ENCODE measurements at regions not wholly inside any gene's neighbourhood (a gene's known extent, or its start where the extent isn't known, plus 50 kb on each side); places are given as distances from the start of the nearest gene placed in this dataset.
"Not testable (repeated sequence)": the region's sequence is repeated elsewhere in the genome, so short reads cannot be mapped to it uniquely, and the experiment has no call there.

DNA sequence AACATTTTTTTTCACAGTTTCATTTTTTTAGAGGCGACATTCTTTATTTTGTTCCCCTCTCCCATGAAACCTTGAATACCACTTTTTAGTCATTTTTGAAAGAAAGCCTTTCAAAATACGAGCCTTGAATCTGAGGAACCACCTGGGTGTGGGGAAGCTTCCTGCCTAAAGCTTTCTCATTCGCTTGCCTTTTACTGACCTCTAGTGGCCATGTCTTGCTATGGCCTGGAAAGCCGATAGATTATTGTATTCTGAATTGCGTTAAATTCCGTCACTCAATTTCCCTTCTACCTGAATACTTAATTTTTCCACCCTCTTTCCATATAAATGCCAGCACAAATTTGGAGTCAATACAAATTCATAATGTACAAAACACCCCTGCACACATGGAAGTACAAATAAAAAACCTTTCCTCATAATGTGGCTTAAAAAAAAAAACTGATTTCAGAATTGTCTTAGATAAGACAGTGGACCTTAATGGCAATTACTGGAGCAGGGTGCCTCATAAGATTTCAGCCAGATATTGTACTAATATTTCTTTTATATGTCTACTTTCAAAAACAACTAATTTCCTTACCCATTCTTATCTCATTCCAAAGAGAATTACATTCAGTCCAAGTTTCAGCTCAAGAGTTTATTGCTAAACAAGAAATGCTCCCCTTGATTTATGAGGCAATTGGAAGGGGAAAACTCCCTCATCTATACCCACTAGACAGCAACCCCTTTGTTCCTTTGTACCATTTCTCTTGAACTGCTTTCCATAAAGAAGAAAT lies 217.9 kb downstream of the CENPC start:
- Histone ChIP-seq H3K27me3 (ENCODE audit: insufficient read depth, low read length) (no peaks in the 10 kb centered on the region), H3K4me2 (ENCODE audit: low read length) (peak overlapping the region; percentile 33), H3K36me3 (ENCODE audit: insufficient read depth, low read length) (no peaks in the 10 kb centered on the region), H2AFZ (ENCODE audit: low read depth, low read length) (peak overlapping the region; percentile 16), H4K20me1 (ENCODE audit: insufficient read depth, low read length) (no peaks in the 10 kb centered on the region), H3K27ac (ENCODE audit: low read depth, low read length) (no peak overlapping the region), H3K4me1 (ENCODE audit: insufficient read depth, low read length) (no peaks in the 10 kb centered on the region), H3K9me3 (ENCODE audit: insufficient read depth, low read depth, low read length) (no peaks in the 10 kb centered on the region), H3K4me3 (ENCODE audit: insufficient read depth, low read depth, low read length) (no peak overlapping the region), H3K9ac (ENCODE audit: low read length) (no peak overlapping the region), H3K79me2 (ENCODE audit: insufficient read depth, low read length) (no peaks in the 10 kb centered on the region)
- no peaks in the 10 kb centered on the region for H3K4me1 Mint-ChIP-seq (ENCODE audit: low read depth, unreplicated experiment)
- no peak for TF ChIP-seq EZH2 (IDR thresholded peaks at IDR 0.05; ENCODE audit: insufficient read depth, low read length)
- TF ChIP-seq, protein P1, sequence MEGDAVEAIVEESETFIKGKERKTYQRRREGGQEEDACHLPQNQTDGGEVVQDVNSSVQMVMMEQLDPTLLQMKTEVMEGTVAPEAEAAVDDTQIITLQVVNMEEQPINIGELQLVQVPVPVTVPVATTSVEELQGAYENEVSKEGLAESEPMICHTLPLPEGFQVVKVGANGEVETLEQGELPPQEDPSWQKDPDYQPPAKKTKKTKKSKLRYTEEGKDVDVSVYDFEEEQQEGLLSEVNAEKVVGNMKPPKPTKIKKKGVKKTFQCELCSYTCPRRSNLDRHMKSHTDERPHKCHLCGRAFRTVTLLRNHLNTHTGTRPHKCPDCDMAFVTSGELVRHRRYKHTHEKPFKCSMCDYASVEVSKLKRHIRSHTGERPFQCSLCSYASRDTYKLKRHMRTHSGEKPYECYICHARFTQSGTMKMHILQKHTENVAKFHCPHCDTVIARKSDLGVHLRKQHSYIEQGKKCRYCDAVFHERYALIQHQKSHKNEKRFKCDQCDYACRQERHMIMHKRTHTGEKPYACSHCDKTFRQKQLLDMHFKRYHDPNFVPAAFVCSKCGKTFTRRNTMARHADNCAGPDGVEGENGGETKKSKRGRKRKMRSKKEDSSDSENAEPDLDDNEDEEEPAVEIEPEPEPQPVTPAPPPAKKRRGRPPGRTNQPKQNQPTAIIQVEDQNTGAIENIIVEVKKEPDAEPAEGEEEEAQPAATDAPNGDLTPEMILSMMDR (IDR thresholded peaks at IDR 0.05; ENCODE audit: insufficient read depth, low read depth, low read length) = peak; percentile 99
- H3K9me3 Mint-ChIP-seq (ENCODE audit: unreplicated experiment) = peaks cover 5% of the 10 kb centered on the region
- no peak for FAIRE-seq
- H3K4me3 Mint-ChIP-seq (ENCODE audit: unreplicated experiment) = no peak overlapping the region
- peak; percentile 16 for DNase-seq (ENCODE audit: low read depth)
- H3K36me3 Mint-ChIP-seq (ENCODE audit: low read depth, unreplicated experiment) = no peaks in the 10 kb centered on the region
- H3K27me3 Mint-ChIP-seq (ENCODE audit: low read depth, unreplicated experiment) = peaks cover 2% of the 10 kb centered on the region
- H3K27ac Mint-ChIP-seq (ENCODE audit: unreplicated experiment) = no peak overlapping the region

DNA sequence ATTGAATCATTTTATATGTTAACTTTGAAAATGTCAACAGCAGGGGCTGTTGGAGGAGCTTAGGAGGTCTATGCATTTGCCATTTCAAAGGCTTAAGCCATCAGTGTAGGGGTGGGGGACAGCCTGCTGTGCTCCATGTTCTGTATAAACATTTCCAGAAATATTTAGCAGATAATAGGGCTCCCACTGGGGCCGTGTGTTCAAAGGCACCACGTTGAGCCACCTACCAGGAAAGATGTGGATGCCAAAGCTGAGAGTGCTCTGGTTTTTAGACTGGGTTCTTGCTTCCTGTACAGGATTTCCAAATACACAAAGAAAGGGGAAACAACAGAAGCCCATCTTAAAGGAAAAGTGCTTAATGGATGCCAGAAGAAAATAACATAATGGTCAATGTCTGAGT lies 219.5 kb downstream of the CENPC start:
- peaks cover 6% of the 10 kb centered on the region for H3K9me3 Mint-ChIP-seq (ENCODE audit: unreplicated experiment)
- no peak overlapping the region for H3K4me3 Mint-ChIP-seq (ENCODE audit: unreplicated experiment)
- H3K36me3 Mint-ChIP-seq (ENCODE audit: low read depth, unreplicated experiment) = no peaks in the 10 kb centered on the region
- H3K4me2 ChIP-seq (ENCODE audit: low read length) = no peak overlapping the region
- no peaks in the 10 kb centered on the region for H3K9me3 ChIP-seq (ENCODE audit: insufficient read depth, low read depth, low read length)
- H3K79me2 ChIP-seq (ENCODE audit: insufficient read depth, low read length) = no peaks in the 10 kb centered on the region
- TF ChIP-seq EZH2 (IDR thresholded peaks at IDR 0.05; ENCODE audit: insufficient read depth, low read length) = no peak
- TF ChIP-seq, protein P1 (IDR thresholded peaks at IDR 0.05; ENCODE audit: insufficient read depth, low read depth, low read length) = no peak
- H3K27me3 Mint-ChIP-seq (ENCODE audit: low read depth, unreplicated experiment) = peaks cover 2% of the 10 kb centered on the region
- H3K27ac Mint-ChIP-seq (ENCODE audit: unreplicated experiment) = no peak overlapping the region
- H4K20me1 ChIP-seq (ENCODE audit: insufficient read depth, low read length) = no peaks in the 10 kb centered on the region
- peaks cover under 1% of the 10 kb centered on the region for H3K4me1 Mint-ChIP-seq (ENCODE audit: low read depth, unreplicated experiment)
- DNase-seq (ENCODE audit: low read depth) (no peak), FAIRE-seq (no peak)
- no peak overlapping the region for H3K9ac ChIP-seq (ENCODE audit: low read length)
- H3K27me3 ChIP-seq (ENCODE audit: insufficient read depth, low read length) = no peaks in the 10 kb centered on the region
- H3K4me1 ChIP-seq (ENCODE audit: insufficient read depth, low read length) = no peaks in the 10 kb centered on the region
- H3K4me3 ChIP-seq (ENCODE audit: insufficient read depth, low read depth, low read length) = no peak overlapping the region
- H3K27ac ChIP-seq (ENCODE audit: low read depth, low read length) = no peak overlapping the region
- H3K36me3 ChIP-seq (ENCODE audit: insufficient read depth, low read length) = no peaks in the 10 kb centered on the region
- no peak overlapping the region for H2AFZ ChIP-seq (ENCODE audit: low read depth, low read length)

DNA sequence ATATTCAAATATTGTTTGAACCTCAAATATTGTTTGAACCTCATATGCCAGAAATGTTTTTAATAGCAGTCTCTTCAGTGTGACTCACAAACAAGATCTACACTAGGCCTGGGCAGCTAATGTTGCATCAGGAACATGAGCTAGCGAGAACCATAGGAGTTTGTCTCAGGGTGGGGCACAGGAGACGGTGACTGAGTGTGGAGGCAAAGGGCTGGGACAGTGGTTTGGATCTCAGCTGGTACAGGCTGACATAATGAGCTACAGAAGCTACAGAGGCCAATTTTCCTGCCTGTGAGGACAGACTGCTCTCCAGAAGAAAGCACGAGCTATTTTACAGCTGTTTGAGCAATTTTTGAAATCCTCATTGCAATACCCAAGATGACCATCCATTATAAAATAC lies 224.7 kb downstream of the CENPC start:
- Histone ChIP-seq H2AFZ (ENCODE audit: low read depth, low read length) (no peak overlapping the region), H3K27ac (ENCODE audit: low read depth, low read length) (no peak overlapping the region), H3K79me2 (ENCODE audit: insufficient read depth, low read length) (no peaks in the 10 kb centered on the region), H3K9me3 (ENCODE audit: insufficient read depth, low read depth, low read length) (no peaks in the 10 kb centered on the region), H4K20me1 (ENCODE audit: insufficient read depth, low read length) (no peaks in the 10 kb centered on the region), H3K4me3 (ENCODE audit: insufficient read depth, low read depth, low read length) (no peak overlapping the region), H3K4me2 (ENCODE audit: low read length) (no peak overlapping the region), H3K4me1 (ENCODE audit: insufficient read depth, low read length) (no peaks in the 10 kb centered on the region), H3K9ac (ENCODE audit: low read length) (no peak overlapping the region), H3K27me3 (ENCODE audit: insufficient read depth, low read length) (no peaks in the 10 kb centered on the region), H3K36me3 (ENCODE audit: insufficient read depth, low read length) (no peaks in the 10 kb centered on the region)
- Mint-ChIP-seq H3K27ac (ENCODE audit: unreplicated experiment) (no peak overlapping the region), H3K9me3 (ENCODE audit: unreplicated experiment) (peaks cover 8% of the 10 kb centered on the region), H3K36me3 (ENCODE audit: low read depth, unreplicated experiment) (no peaks in the 10 kb centered on the region), H3K4me3 (ENCODE audit: unreplicated experiment) (no peak overlapping the region), H3K4me1 (ENCODE audit: low read depth, unreplicated experiment) (peaks cover 3% of the 10 kb centered on the region), H3K27me3 (ENCODE audit: low read depth, unreplicated experiment) (peaks cover 2% of the 10 kb centered on the region)
- FAIRE-seq = no peak
- TF ChIP-seq EZH2 (IDR thresholded peaks at IDR 0.05; ENCODE audit: insufficient read depth, low read length) = no peak
- TF ChIP-seq, protein P1 (IDR thresholded peaks at IDR 0.05; ENCODE audit: insufficient read depth, low read depth, low read length) = no peak
- DNase-seq (ENCODE audit: low read depth) = no peak

DNA sequence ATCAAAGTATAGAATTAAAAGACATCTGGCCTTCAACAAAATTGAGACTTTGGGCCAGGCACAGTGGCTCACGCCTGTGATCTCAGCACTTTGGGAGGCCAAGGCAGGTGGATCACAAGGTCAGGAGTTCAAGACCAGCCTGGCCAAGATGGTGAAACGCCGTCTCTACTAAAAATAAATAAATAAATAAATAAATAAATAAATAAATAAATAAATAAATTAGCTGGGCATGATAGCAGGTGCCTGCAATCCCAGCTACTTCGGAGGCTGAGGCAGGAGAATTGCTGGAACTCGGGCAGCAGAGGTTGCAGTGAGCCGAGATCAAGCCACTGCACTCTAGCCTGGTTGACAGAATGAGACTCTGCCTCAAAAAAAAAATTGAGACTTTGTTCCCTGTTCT lies 225.7 kb downstream of the CENPC start:
- not testable (repeated sequence) for DNase-seq (ENCODE audit: low read depth); H3K36me3 ChIP-seq (ENCODE audit: insufficient read depth, low read length); H3K9me3 ChIP-seq (ENCODE audit: insufficient read depth, low read depth, low read length); H3K4me1 Mint-ChIP-seq (ENCODE audit: low read depth, unreplicated experiment); H3K4me3 Mint-ChIP-seq (ENCODE audit: unreplicated experiment); H3K27ac ChIP-seq (ENCODE audit: low read depth, low read length); H3K27ac Mint-ChIP-seq (ENCODE audit: unreplicated experiment); H3K79me2 ChIP-seq (ENCODE audit: insufficient read depth, low read length); H3K9me3 Mint-ChIP-seq (ENCODE audit: unreplicated experiment); H3K27me3 ChIP-seq (ENCODE audit: insufficient read depth, low read length); H3K27me3 Mint-ChIP-seq (ENCODE audit: low read depth, unreplicated experiment); H2AFZ ChIP-seq (ENCODE audit: low read depth, low read length); H3K4me3 ChIP-seq (ENCODE audit: insufficient read depth, low read depth, low read length); H4K20me1 ChIP-seq (ENCODE audit: insufficient read depth, low read length); H3K4me2 ChIP-seq (ENCODE audit: low read length); FAIRE-seq; H3K9ac ChIP-seq (ENCODE audit: low read length); H3K4me1 ChIP-seq (ENCODE audit: insufficient read depth, low read length); H3K36me3 Mint-ChIP-seq (ENCODE audit: low read depth, unreplicated experiment)

Measured in astrocyte (in vitro differentiated cells and primary cell).